SK-N-MC (cell line): ENCODE measurements at regions not wholly inside any gene's neighbourhood (a gene's known extent, or its start where the extent isn't known, plus 50 kb on each side); places are given as distances from the start of the nearest gene placed in this dataset.

Experiments used
- DNase-seq: peaks from one replicate; pipeline ENCODE4 v3.0.0-alpha.2; 2011; ENCODE audit warnings: low read depth, low spot score
- H3K27ac ChIP-seq: fragments of 200-600 bp; sonication (generic); 2 replicates; pipeline ENCODE4 v1.5.1; 2016; ENCODE audit warnings: mixed run types
- H3K36me3 ChIP-seq: fragments of 200-600 bp; sonication (generic); 2 replicates; pipeline ENCODE4 v1.6.1; 2017; ENCODE audit warnings: antibody characterized with exemption, low read length, mixed read lengths; ENCODE audit not compliant: insufficient read depth
- H3K4me3 ChIP-seq: fragments of 200-600 bp; sonication (generic); 2 replicates; pipeline ENCODE4 v1.5.1; 2016
- H3K9ac ChIP-seq: fragments of 200-600 bp; sonication (generic); 2 replicates; pipeline ENCODE4 v1.8.0; 2017; ENCODE audit warnings: mixed run types, mixed read lengths; ENCODE audit not compliant: insufficient read length
- H3K9me3 ChIP-seq: fragments of 200-600 bp; sonication (generic); 2 replicates; pipeline ENCODE4 v1.6.1; 2017; ENCODE audit warnings: low read depth, mild to moderate bottlenecking, antibody characterized with exemption, low read length, moderate library complexity, mixed read lengths
- EZH2 ChIP-seq: fragments of 200-600 bp; sonication (generic); IDR thresholded peaks from one replicate; pipeline ENCODE4 v1.6.1; 2017; ENCODE audit warnings: antibody characterized with exemption
- FOXP2 ChIP-seq: optimal IDR thresholded peaks from 2 replicates; pipeline ENCODE3; 2011; ENCODE audit warnings: mild to moderate bottlenecking, moderate library complexity; ENCODE audit not compliant: insufficient read depth; ENCODE audit errors: extremely low read length, control extremely low read depth
- POLR2AphosphoS5 ChIP-seq: IDR thresholded peaks from 2 replicates; pipeline ENCODE4 v1.6.1; 2012; ENCODE audit warnings: mild to moderate bottlenecking, low read depth, low read length, borderline replicate concordance

GRCh38 chr9:82206490-82206889 is 217.9 kb downstream of the SPATA31D1 start:
- H3K9ac ChIP-seq = no peak overlapping the region
- no peaks in the 10 kb centered on the region for H3K9me3 ChIP-seq
- H3K27ac ChIP-seq = no peak overlapping the region
- DNase-seq = no peak
- no peaks in the 10 kb centered on the region for H3K36me3 ChIP-seq
- no peak overlapping the region for H3K4me3 ChIP-seq
- TF ChIP-seq FOXP2 (no peak), EZH2 (no peak), POLR2AphosphoS5 (no peak)

GRCh38 chr9:82206946-82207345 is 218.4 kb downstream of the SPATA31D1 start:
- Histone ChIP-seq H3K9ac (no peak overlapping the region), H3K36me3 (no peaks in the 10 kb centered on the region), H3K4me3 (no peak overlapping the region), H3K27ac (no peak overlapping the region), H3K9me3 (no peaks in the 10 kb centered on the region)
- no peak for TF ChIP-seq FOXP2
- no peak for TF ChIP-seq EZH2
- TF ChIP-seq POLR2AphosphoS5 = no peak
- DNase-seq = no peak

- no peak overlapping the region for H3K27ac ChIP-seq
- no peak for TF ChIP-seq POLR2AphosphoS5
- TF ChIP-seq EZH2 = no peak
- no peak for TF ChIP-seq FOXP2
- no peak for DNase-seq
- H3K9ac ChIP-seq = no peak overlapping the region
- H3K9me3 ChIP-seq = no peaks in the 10 kb centered on the region
- H3K36me3 ChIP-seq = no peaks in the 10 kb centered on the region
- H3K4me3 ChIP-seq = no peak overlapping the region
Measured at GRCh38 chr9:82208741-82209450, 220.3 kb downstream of the SPATA31D1 start.

- no peak overlapping the region for H3K4me3 ChIP-seq
- TF ChIP-seq POLR2AphosphoS5 = no peak
- TF ChIP-seq FOXP2 = no peak
- TF ChIP-seq EZH2 = no peak
- no peak for DNase-seq
- no peaks in the 10 kb centered on the region for H3K36me3 ChIP-seq
- no peaks in the 10 kb centered on the region for H3K9me3 ChIP-seq
- H3K27ac ChIP-seq = no peak overlapping the region
- H3K9ac ChIP-seq = no peak overlapping the region
Measured at GRCh38 chr9:82209797-82210470, 221.4 kb downstream of the SPATA31D1 start.

GRCh38 chr9:82212885-82213284 is 224.3 kb downstream of the SPATA31D1 start:
- no peak for DNase-seq
- Histone ChIP-seq H3K9me3 (no peaks in the 10 kb centered on the region), H3K9ac (no peak overlapping the region), H3K4me3 (no peak overlapping the region), H3K36me3 (no peaks in the 10 kb centered on the region), H3K27ac (no peak overlapping the region)
- no peak for TF ChIP-seq FOXP2
- no peak for TF ChIP-seq POLR2AphosphoS5
- TF ChIP-seq EZH2 = no peak

- TF ChIP-seq FOXP2 (no peak), EZH2 (no peak), POLR2AphosphoS5 (no peak)
Measured at GRCh38 chr9:82216435-82216834, 227.9 kb downstream of the SPATA31D1 start.

GRCh38 chr9:82223442-82223841 is 234.9 kb downstream of the SPATA31D1 start:
- Histone ChIP-seq H3K9me3 (no peaks in the 10 kb centered on the region), H3K27ac (no peak overlapping the region), H3K4me3 (no peak overlapping the region), H3K36me3 (no peaks in the 10 kb centered on the region), H3K9ac (no peak overlapping the region)
- DNase-seq = no peak
- TF ChIP-seq EZH2 (no peak), FOXP2 (no peak), POLR2AphosphoS5 (no peak)

More at GRCh38 chr9:82216435-82216834, 227.9 kb downstream of the SPATA31D1 start:
- Histone ChIP-seq H3K27ac (no peak overlapping the region), H3K9me3 (no peaks in the 10 kb centered on the region), H3K9ac (no peak overlapping the region), H3K4me3 (no peak overlapping the region), H3K36me3 (no peaks in the 10 kb centered on the region)
- DNase-seq = no peak

GRCh38 chr9:82231411-82231810 is 242.8 kb downstream of the SPATA31D1 start:
- Histone ChIP-seq H3K27ac (no peak overlapping the region), H3K36me3 (no peaks in the 10 kb centered on the region), H3K4me3 (no peak overlapping the region), H3K9ac (no peak overlapping the region), H3K9me3 (no peaks in the 10 kb centered on the region)
- no peak for DNase-seq
- TF ChIP-seq FOXP2 (no peak), EZH2 (no peak), POLR2AphosphoS5 (no peak)
